GM23248 (cell line): ENCODE measurements at regions not wholly inside any gene's neighbourhood (a gene's known extent, or its start where the extent isn't known, plus 50 kb on each side); places are given as distances from the start of the nearest gene placed in this dataset.

Source experiments
- DNase-seq: peaks from one replicate; pipeline ENCODE4 v3.0.0-alpha.2; 2015
- H2AFZ ChIP-seq: fragments of 200-600 bp; sonication (generic); 2 replicates; pipeline ENCODE4 v1.6.1; 2016; ENCODE audit warnings: antibody characterized with exemption
- H3F3A ChIP-seq: fragments of 200-600 bp; sonication (generic); 2 replicates; pipeline ENCODE4 v1.6.1; 2016; ENCODE audit warnings: mild to moderate bottlenecking, antibody characterized with exemption, mixed run types; ENCODE audit not compliant: insufficient read depth
- H3K27ac ChIP-seq: fragments of 200-600 bp; sonication (generic); 2 replicates; pipeline ENCODE4 v1.5.1; 2016; ENCODE audit warnings: mild to moderate bottlenecking
- H3K27me3 ChIP-seq: fragments of 200-600 bp; sonication (generic); replicated peaks from 2 replicates; pipeline ENCODE4 v1.6.1; 2016; ENCODE audit warnings: mild to moderate bottlenecking; ENCODE audit not compliant: insufficient read depth
- H3K36me3 ChIP-seq: fragments of 200-600 bp; sonication (generic); 2 replicates; pipeline ENCODE4 v1.6.1; 2016; ENCODE audit warnings: low read depth, mild to moderate bottlenecking
- H3K4me1 ChIP-seq: fragments of 200-600 bp; sonication (generic); 2 replicates; pipeline ENCODE4 v1.6.1; 2016; ENCODE audit warnings: mild to moderate bottlenecking; ENCODE audit not compliant: insufficient read depth
- H3K4me2 ChIP-seq: fragments of 200-600 bp; sonication (generic); one replicate; pipeline ENCODE4 v1.6.1; 2016; ENCODE audit warnings: mild to moderate bottlenecking; ENCODE audit not compliant: unreplicated experiment
- H3K4me3 ChIP-seq: fragments of 200-600 bp; sonication (generic); 2 replicates; pipeline ENCODE4 v1.5.1; 2016; ENCODE audit warnings: mild to moderate bottlenecking
- H3K79me2 ChIP-seq: fragments of 200-600 bp; sonication (generic); 2 replicates; pipeline ENCODE4 v1.6.1; 2016; ENCODE audit warnings: mild to moderate bottlenecking; ENCODE audit not compliant: insufficient read depth
- H3K9ac ChIP-seq: fragments of 200-600 bp; sonication (generic); 2 replicates; pipeline ENCODE4 v1.6.1; 2016; ENCODE audit warnings: mild to moderate bottlenecking
- H3K9me2 ChIP-seq: fragments of 200-600 bp; sonication (generic); 2 replicates; pipeline ENCODE4 v1.6.1; 2016; ENCODE audit warnings: mixed run types, mild to moderate bottlenecking, moderate library complexity; ENCODE audit not compliant: insufficient read depth
- H3K9me3 ChIP-seq: fragments of 200-600 bp; sonication (generic); one replicate; pipeline ENCODE4 v1.6.1; 2017; ENCODE audit warnings: low read depth
- H4K20me1 ChIP-seq: fragments of 200-600 bp; sonication (generic); 2 replicates; pipeline ENCODE4 v1.6.0; 2016; ENCODE audit not compliant: insufficient read depth
- EZH2 ChIP-seq: fragments of 200-600 bp; sonication (generic); IDR thresholded peaks from 2 replicates; pipeline ENCODE4 v1.6.1; 2018; ENCODE audit warnings: antibody characterized with exemption, mild to moderate bottlenecking; ENCODE audit not compliant: insufficient read depth, poor library complexity, severe bottlenecking
- EZH2phosphoT487 ChIP-seq: fragments of 200-600 bp; sonication (generic); IDR thresholded peaks from 2 replicates; pipeline ENCODE4 v1.6.1; 2018; ENCODE audit warnings: antibody characterized with exemption, moderate library complexity, mild to moderate bottlenecking, low read depth; ENCODE audit not compliant: insufficient read depth
- WGBS, 2 experiments: methylation state at CpG; one replicate each; pipeline ENCODE4 v1.1.6; 2015 to 2017; ENCODE audit warnings: low lambda C conversion rate in 2 of 2, low coverage in 1 of 2; ENCODE audit errors: missing lambda C conversion rate in 2 of 2; 5-methylcytosine and 5-hydroxymethylcytosine counted together
- in situ Hi-C: fragments of 300-500 bp; cut with MboI; formaldehyde crosslinking; loops from 2 replicates; pipeline ENCODE4 v1.15.0; 2020

DNA sequence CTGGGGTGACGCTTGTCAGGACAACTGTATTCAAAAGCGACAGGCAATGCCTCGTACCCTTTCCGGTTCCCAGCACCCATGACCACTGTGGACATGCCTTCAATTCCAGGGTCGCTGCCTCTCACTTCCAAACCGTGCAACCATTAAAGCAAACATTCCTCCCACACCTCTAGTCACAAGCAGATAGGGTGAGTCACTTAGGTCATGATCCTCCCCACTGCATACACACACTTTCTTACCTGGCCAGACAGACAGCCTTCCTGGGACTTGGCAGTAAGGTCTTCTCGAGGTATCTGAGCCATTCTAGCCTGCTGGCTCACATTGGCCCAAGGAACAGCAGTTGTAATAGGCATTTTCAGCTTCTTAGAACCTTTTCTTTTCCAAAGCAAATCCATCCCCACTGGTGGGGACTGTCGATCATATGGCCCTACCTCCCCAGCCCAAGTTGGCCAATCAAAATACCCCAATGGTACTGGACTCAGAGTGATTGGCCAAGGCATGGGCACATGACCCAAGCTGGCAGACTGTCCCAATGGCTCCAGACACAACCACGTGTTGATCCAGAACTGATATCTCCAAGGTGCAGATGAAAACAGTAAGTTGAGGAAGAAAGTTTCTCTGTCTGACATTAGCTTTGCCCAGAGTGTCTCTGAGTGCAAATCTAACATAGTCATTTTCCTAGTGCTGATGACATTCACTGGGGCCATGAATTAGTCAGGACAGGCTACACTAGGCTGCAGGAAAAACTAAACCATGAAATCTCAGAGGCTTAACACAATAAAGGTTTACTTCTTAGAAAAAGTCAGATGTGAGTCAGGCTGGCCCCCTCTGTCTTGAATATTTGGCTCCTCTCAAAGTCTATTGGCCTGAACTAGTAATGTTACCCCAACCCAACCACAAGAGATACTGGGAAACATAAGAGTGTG is 113.8 kb downstream of the RRAGC start:
- Histone ChIP-seq H3K4me3 (no peak overlapping the region), H3K79me2 (no peaks in the 10 kb centered on the region), H3K27ac (no peak overlapping the region), H2AFZ (no peak overlapping the region), H3K4me2 (no peak overlapping the region), H3K9me3 (no peaks in the 10 kb centered on the region), H3K9me2 (no peaks in the 10 kb centered on the region), H3K4me1 (no peaks in the 10 kb centered on the region), H3K9ac (no peak overlapping the region), H3K27me3 (no peaks in the 10 kb centered on the region), H3K36me3 (no peaks in the 10 kb centered on the region), H3F3A (no peaks in the 10 kb centered on the region), H4K20me1 (no peaks in the 10 kb centered on the region)
- WGBS, 2 experiments: 37 to 39% methylated on average over 9 of the region's 9 CpGs
- in situ Hi-C loops: no loop called here
- no peak for TF ChIP-seq EZH2phosphoT487
- no peak for TF ChIP-seq EZH2
- no peak for DNase-seq

DNA sequence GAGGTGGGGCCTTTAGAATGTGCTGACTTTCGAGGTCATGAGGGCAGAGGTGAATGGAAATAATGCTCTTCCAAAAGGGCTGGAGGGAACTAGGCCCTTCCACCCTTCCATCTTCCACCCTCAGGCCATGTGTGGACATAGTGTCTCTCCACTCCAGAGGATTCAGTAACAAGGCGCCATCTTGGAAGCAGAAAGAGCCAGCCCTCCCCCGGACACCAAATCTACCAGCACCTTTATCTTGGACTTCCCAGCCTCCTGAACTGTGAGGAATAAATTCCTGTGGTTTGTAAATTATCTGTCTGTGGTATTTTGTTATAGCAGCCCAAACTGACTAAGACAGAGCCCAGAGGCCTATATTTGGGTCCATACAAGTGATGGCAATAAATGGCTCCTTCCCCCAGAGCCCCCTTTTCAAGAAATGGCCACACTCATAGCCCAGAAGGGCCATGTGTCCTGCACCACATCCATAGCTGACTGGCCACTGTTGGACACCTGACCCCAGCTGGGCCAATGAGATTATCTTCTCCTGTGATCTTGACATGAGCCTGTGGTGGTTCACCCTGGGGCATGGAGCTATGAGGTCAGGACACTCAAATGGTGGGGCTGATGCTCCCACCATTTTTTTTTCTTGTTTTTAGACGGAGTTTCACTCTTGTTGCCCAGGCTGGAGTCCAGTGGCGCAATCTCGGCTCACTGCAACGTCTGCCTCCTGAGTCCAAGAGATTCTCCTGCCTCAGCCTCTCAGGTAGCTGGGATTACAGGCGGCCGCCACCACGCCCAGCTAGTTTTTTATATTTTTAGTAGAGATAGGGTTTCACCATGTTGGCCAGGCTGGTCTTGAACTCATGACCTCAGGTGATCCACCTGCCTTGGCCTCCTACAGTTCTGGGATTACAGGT is 114.9 kb downstream of the RRAGC start:
- Histone ChIP-seq H2AFZ (no peak overlapping the region), H3K9me2 (no peaks in the 10 kb centered on the region), H3F3A (no peaks in the 10 kb centered on the region), H3K79me2 (no peaks in the 10 kb centered on the region), H3K27ac (no peak overlapping the region), H3K9ac (no peak overlapping the region), H3K4me2 (no peak overlapping the region), H3K27me3 (no peaks in the 10 kb centered on the region), H3K9me3 (no peaks in the 10 kb centered on the region), H3K36me3 (no peaks in the 10 kb centered on the region), H3K4me3 (no peak overlapping the region), H4K20me1 (no peaks in the 10 kb centered on the region), H3K4me1 (no peaks in the 10 kb centered on the region)
- WGBS, 2 experiments: 35 to 40% methylated on average over 10 of the region's 10 CpGs
- no peak for DNase-seq
- TF ChIP-seq EZH2 (no peak), EZH2phosphoT487 (no peak)
- in situ Hi-C loops: no loop called here

DNA sequence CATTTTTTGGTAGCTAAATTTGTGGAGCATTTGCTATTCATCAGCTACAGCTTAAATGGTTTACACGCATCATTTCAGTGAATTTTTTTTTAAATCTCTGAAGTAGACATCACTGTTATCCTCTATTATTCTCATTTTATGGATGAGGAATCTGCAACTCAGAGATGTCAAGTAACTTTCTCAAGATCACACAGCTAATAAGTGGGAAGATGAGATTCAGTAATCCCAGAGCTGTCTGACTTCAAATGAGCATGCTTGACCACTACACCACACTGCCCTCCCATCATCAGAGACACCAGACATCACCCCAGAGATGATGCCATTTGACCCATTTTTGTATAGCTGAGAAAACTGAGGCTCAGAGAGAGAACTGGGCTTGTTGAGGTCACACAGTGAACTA is 116.4 kb downstream of the RRAGC start:
- Histone ChIP-seq H3K4me1 (no peaks in the 10 kb centered on the region), H3K9me3 (no peaks in the 10 kb centered on the region), H3K9ac (no peak overlapping the region), H3K4me3 (no peak overlapping the region), H3K9me2 (no peaks in the 10 kb centered on the region), H3K36me3 (no peaks in the 10 kb centered on the region), H2AFZ (no peak overlapping the region), H4K20me1 (no peaks in the 10 kb centered on the region), H3K27ac (no peak overlapping the region), H3K79me2 (no peaks in the 10 kb centered on the region), H3K27me3 (no peaks in the 10 kb centered on the region), H3K4me2 (no peak overlapping the region), H3F3A (no peaks in the 10 kb centered on the region)
- in situ Hi-C loops: no loop called here
- 36 to 39% methylated on average over 1 of the region's 1 CpG for WGBS, 2 experiments
- DNase-seq: no peak
- TF ChIP-seq EZH2 (no peak), EZH2phosphoT487 (no peak)

DNA sequence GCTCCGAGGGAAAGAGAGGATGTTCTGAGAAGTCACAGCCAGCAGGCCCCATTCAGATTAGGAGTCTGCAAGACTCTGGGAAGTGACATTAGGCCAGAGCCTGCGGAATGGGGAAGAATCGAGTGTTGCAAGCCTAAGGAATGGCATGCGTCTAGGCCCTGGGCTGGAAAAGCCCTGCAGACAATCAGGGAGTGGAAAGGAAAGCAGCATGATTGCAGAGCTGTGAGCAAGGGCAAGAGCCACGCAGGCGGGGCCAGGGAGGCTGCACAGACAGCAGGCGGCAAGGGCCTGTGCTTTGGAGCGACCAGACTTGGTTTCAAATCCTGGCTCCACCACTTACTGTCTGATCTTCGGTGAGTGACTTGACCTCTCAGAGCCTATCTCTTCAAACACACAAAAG is 118.2 kb downstream of the RRAGC start:
- no peak overlapping the region for H3K27ac ChIP-seq
- WGBS, 2 experiments: 22 to 24% methylated on average over 9 of the region's 9 CpGs

More for the DNA sequence above, 118.2 kb downstream of the RRAGC start:
- Histone ChIP-seq H4K20me1 (no peaks in the 10 kb centered on the region), H3K79me2 (no peaks in the 10 kb centered on the region), H3K4me1 (no peaks in the 10 kb centered on the region), H3K9me2 (no peaks in the 10 kb centered on the region), H3K27me3 (no peaks in the 10 kb centered on the region), H3F3A (no peaks in the 10 kb centered on the region), H3K4me2 (no peak overlapping the region), H3K9ac (no peak overlapping the region), H3K4me3 (no peak overlapping the region), H2AFZ (no peak overlapping the region), H3K36me3 (no peaks in the 10 kb centered on the region), H3K9me3 (no peaks in the 10 kb centered on the region)
- in situ Hi-C loops: no loop called here
- TF ChIP-seq EZH2phosphoT487 (no peak), EZH2 (no peak)
- peak; percentile 25 for DNase-seq
